ENCODE measurements at regions not wholly inside any gene's neighbourhood (a gene's known extent, or its start where the extent isn't known, plus 50 kb on each side); places are given as distances from the start of the nearest gene placed in this dataset.

DNA sequence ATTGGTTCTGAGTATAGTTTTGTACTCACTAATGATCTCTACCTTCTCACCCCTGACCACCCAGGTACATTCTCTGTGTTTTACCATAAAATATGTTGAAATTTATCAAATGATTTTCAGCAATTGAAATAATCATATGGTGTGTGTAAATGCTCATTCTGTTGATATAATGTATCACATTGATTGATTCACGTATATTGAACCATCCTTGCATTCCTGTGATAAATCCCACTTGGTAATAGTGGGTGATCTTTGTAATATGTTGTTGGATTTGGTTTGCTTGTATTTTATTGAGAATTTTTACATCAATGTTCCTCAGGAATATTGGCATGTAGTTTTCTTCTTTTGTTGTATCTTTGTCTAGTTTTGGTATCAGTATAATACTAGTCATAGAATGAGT lies 1497.6 kb downstream of the OTOL1 start:
- Histone ChIP-seq H3K4me1 (no peaks in the 10 kb centered on the region), H3K9me3 (replicated peaks in 1 of 11) (peaks cover 0 to 10% (median 0%) of the 10 kb centered on the region in 11 experiments; a peak in 7 of 22 replicates), H3K27ac (no peak overlapping the region), H3K4me3 (no peak overlapping the region), H3K36me3 (no peaks in the 10 kb centered on the region), H3K27me3 (no peaks in the 10 kb centered on the region), H3K9ac (no peak overlapping the region), H4K20me1 (no peaks in the 10 kb centered on the region), H3K4me2 (no peak overlapping the region)
- no peak for TF ChIP-seq Cebpa-rat (IDR thresholded peaks at IDR 0.05)

DNA sequence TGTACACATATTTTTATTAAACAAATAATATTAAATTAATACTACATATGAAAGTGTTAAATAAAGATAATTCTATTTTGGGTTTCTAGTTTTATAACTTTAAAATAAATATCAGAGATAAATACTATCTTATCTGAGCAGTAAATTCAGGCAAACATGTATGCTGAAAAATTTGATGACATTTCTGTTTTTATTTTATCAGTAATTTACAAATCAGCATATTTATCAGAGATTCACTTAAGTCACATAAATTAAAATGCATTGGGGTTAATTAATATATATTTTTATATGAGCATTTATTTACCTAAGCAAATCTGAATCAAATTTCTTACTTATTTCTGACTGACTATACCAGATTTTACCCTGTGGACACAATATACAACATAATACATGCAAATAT lies 1499.8 kb downstream of the OTOL1 start:
- no peak overlapping the region for H3K4me3 ChIP-seq
- H3K9me3 ChIP-seq (replicated peaks in 1 of 11) = peaks cover 0 to 10% (median 0%) of the 10 kb centered on the region in 11 experiments; a peak in 7 of 22 replicates
- no peaks in the 10 kb centered on the region for H4K20me1 ChIP-seq
- H3K4me1 ChIP-seq = no peaks in the 10 kb centered on the region
- TF ChIP-seq Cebpa-rat (IDR thresholded peaks at IDR 0.05) = no peak
- no peak overlapping the region for H3K27ac ChIP-seq
- H3K4me2 ChIP-seq = no peak overlapping the region
- H3K9ac ChIP-seq = no peak overlapping the region
- no peaks in the 10 kb centered on the region for H3K36me3 ChIP-seq
- H3K27me3 ChIP-seq = no peaks in the 10 kb centered on the region

DNA sequence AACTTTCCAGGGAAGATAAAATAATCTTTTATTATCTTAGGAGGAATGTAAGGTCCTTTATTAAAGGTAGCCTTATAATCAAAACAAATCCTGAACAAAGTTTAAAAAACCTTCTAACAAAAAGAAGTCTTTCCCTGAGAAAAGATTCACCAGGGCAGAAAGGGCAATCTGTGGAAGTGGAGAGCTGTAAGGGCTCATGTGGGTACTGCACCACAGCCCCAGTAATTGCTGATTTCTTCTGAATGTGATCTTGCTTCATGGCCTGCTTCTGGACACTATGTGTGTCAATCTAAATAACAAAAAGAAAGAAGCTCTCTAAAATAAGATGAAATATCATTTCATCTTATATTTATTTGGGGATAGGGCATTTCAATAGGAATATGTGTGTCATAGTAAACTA lies 1501.6 kb downstream of the OTOL1 start:
- no peaks in the 10 kb centered on the region for H3K27me3 ChIP-seq
- H3K4me3 ChIP-seq = no peak overlapping the region
- no peaks in the 10 kb centered on the region for H4K20me1 ChIP-seq
- no peaks in the 10 kb centered on the region for H3K4me1 ChIP-seq
- peaks cover 0 to 10% (median 0%) of the 10 kb centered on the region in 11 experiments; a peak in 7 of 22 replicates for H3K9me3 ChIP-seq (replicated peaks in 1 of 11)
- H3K4me2 ChIP-seq = no peak overlapping the region
- H3K27ac ChIP-seq = no peak overlapping the region
- TF ChIP-seq Cebpa-rat (IDR thresholded peaks at IDR 0.05) = no peak
- no peaks in the 10 kb centered on the region for H3K36me3 ChIP-seq
- no peak overlapping the region for H3K9ac ChIP-seq

DNA sequence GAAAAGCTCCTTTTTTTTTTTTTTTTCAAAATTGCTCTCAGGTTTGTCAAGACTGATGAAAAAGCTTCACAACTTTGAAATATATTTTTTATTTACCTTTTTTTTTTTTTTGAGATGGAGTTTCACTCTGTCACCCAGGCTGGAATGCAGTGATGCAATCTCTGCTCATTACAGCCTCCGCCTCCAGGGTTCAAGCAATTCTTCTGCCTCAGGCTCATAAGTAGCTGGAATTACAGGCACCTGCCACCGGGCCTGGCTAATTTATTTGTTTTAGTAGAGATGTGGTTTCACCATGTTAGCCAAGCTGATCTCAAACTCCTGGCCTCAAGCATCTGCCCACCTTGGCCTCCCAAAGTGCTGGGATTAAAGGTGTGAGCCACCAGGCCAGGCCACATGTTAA lies 1515.0 kb downstream of the OTOL1 start:
- H3K4me1 ChIP-seq = no peaks in the 10 kb centered on the region
- no peak overlapping the region for H3K4me3 ChIP-seq
- no peaks in the 10 kb centered on the region for H4K20me1 ChIP-seq
- no peak overlapping the region for H3K4me2 ChIP-seq
- no peaks in the 10 kb centered on the region for H3K9me3 ChIP-seq (replicated peaks in 1 of 11)
- no peaks in the 10 kb centered on the region for H3K36me3 ChIP-seq
- no peaks in the 10 kb centered on the region for H3K27me3 ChIP-seq
- H3K27ac ChIP-seq = no peak overlapping the region
- no peak for TF ChIP-seq Cebpa-rat (IDR thresholded peaks at IDR 0.05)
- H3K9ac ChIP-seq = no peak overlapping the region

DNA sequence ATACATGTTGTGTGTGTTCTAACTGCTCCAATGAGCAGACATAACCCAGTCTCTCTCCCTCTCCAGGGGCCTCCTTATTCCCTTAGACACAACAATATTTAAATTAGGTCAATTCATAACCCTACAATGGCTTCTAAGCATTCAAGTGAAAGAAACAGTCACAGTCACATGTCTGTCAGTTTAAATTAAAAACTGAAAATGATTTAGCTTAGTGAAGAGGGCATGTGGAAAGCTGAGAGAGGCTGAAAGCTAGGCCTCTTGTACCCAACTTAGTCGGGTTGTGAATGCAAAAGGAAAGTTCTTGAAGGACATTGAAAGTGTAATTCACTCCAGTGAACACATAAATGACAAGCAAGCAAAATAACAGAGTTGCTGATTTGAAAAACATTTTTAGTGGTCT lies 1519.6 kb downstream of the OTOL1 start:
- H3K9ac ChIP-seq = no peak overlapping the region
- no peak overlapping the region for H3K4me2 ChIP-seq
- H3K36me3 ChIP-seq = no peaks in the 10 kb centered on the region
- H3K4me3 ChIP-seq = no peak overlapping the region
- TF ChIP-seq Cebpa-rat (IDR thresholded peaks at IDR 0.05) = no peak
- H3K27ac ChIP-seq = no peak overlapping the region
- H3K4me1 ChIP-seq = no peaks in the 10 kb centered on the region
- H3K9me3 ChIP-seq (replicated peaks in 1 of 11) = peaks cover 0 to 8% (median 0%) of the 10 kb centered on the region in 11 experiments; a peak in 3 of 22 replicates
- no peaks in the 10 kb centered on the region for H3K27me3 ChIP-seq
- H4K20me1 ChIP-seq = no peaks in the 10 kb centered on the region

DNA sequence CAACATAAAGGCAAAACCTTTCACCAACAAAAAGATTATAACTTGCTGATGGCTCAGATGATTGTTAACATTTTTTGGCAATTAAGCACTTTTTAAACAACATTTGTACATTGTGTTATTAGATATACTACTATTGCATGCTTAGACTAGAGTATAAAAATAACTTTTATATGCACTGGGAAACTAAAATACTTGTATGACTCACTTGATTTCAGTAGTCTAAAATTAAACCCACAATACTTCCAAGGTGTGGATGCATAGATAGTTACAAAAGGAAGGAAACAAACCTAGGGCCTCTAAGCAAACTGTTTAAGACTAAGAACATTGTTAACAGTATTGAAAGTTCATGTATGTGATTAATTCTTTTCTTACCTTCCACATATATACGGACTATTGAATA lies 1521.5 kb downstream of the OTOL1 start:
- Histone ChIP-seq H3K9ac (no peak overlapping the region), H4K20me1 (no peaks in the 10 kb centered on the region), H3K4me1 (no peaks in the 10 kb centered on the region), H3K9me3 (replicated peaks in 1 of 11) (peaks cover 0 to 8% (median 0%) of the 10 kb centered on the region in 11 experiments; a peak in 3 of 22 replicates), H3K27me3 (no peaks in the 10 kb centered on the region), H3K36me3 (no peaks in the 10 kb centered on the region), H3K4me2 (no peak overlapping the region), H3K4me3 (no peak overlapping the region), H3K27ac (no peak overlapping the region)
- no peak for TF ChIP-seq Cebpa-rat (IDR thresholded peaks at IDR 0.05)

DNA sequence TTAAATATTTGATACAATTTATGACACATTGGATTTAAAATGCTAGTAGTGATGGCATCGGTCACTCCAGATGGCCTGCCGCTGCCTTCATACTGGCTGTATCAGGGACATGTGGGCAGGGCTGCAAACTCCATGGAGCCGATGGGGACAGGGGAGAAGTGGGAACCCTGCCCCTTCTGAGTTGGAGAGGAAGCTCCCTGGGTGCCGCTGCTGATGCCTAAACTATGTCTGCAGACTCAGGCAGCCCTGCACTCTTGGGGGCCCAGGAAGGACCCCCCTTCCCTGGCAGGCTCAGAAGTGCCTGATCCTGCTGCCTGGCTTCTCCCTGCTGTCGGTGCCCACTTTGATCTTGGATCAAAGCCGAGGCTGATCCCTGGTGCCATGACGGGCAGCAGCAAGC lies 1522.1 kb downstream of the OTOL1 start:
- TF ChIP-seq Cebpa-rat (IDR thresholded peaks at IDR 0.05) = no peak
- no peaks in the 10 kb centered on the region for H3K4me1 ChIP-seq
- H3K9me3 ChIP-seq (replicated peaks in 1 of 11) = peaks cover 0 to 8% (median 0%) of the 10 kb centered on the region in 11 experiments; a peak in 3 of 22 replicates

DNA sequence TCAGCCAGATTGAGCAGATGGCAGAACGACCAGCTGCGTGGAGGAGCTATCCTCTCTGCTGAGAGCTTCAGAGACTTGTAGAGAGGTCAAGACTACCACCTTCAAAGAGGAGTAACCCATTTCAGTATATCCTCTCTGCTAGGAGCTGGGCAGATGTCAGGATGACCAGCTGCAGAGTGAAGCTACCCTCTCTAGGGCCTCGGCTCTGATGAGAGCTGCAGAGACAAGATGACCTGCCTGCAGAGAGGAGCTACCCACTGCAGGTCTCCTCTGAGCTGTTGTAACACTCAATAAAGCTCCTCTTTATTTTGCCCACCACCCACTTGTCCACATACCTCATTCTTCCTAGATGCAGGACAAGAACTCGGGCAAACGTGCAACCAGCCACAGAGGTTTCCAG lies 1522.7 kb downstream of the OTOL1 start:
- H3K4me1 ChIP-seq = no peaks in the 10 kb centered on the region
- no peaks in the 10 kb centered on the region for H4K20me1 ChIP-seq
- H3K9ac ChIP-seq = no peak overlapping the region
- no peak for TF ChIP-seq Cebpa-rat (IDR thresholded peaks at IDR 0.05)
- no peak overlapping the region for H3K4me3 ChIP-seq
- no peaks in the 10 kb centered on the region for H3K27me3 ChIP-seq
- H3K27ac ChIP-seq = no peak overlapping the region
- H3K36me3 ChIP-seq = no peaks in the 10 kb centered on the region
- H3K9me3 ChIP-seq (replicated peaks in 1 of 11) = peaks cover 0 to 8% (median 0%) of the 10 kb centered on the region in 11 experiments; a peak in 3 of 22 replicates
- no peak overlapping the region for H3K4me2 ChIP-seq

More for the DNA sequence above, 1522.1 kb downstream of the OTOL1 start:
- Histone ChIP-seq H3K27me3 (no peaks in the 10 kb centered on the region), H3K4me2 (no peak overlapping the region), H3K4me3 (no peak overlapping the region), H4K20me1 (no peaks in the 10 kb centered on the region), H3K9ac (no peak overlapping the region), H3K36me3 (no peaks in the 10 kb centered on the region), H3K27ac (no peak overlapping the region)

DNA sequence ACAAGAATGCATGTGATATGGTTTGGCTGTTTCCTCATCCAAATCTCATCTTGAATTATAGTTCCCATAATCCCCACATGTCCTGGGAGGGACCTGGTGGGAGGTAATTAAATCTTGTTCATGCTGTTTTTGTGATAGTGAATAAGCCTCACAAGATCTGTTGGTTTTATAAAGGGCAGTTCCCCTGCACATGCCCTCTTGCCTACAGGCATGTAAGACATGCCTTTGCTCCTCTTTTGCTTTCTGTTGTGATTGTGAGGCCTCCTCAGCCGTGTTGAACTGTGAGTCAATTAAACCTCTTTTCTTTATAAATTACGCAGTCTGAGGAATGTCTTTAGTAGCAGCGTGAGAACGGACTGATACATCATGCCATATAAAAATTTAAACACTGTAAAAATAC lies 1537.0 kb downstream of the OTOL1 start:
- H3K27ac ChIP-seq = no peak overlapping the region
- no peaks in the 10 kb centered on the region for H3K4me1 ChIP-seq
- no peaks in the 10 kb centered on the region for H3K27me3 ChIP-seq
- TF ChIP-seq Cebpa-rat (IDR thresholded peaks at IDR 0.05) = no peak
- no peak overlapping the region for H3K4me2 ChIP-seq
- no peaks in the 10 kb centered on the region for H3K36me3 ChIP-seq
- H3K4me3 ChIP-seq = no peak overlapping the region
- no peaks in the 10 kb centered on the region for H4K20me1 ChIP-seq
- no peak overlapping the region for H3K9ac ChIP-seq
- H3K9me3 ChIP-seq (replicated peaks in 1 of 11) = no peaks in the 10 kb centered on the region

DNA sequence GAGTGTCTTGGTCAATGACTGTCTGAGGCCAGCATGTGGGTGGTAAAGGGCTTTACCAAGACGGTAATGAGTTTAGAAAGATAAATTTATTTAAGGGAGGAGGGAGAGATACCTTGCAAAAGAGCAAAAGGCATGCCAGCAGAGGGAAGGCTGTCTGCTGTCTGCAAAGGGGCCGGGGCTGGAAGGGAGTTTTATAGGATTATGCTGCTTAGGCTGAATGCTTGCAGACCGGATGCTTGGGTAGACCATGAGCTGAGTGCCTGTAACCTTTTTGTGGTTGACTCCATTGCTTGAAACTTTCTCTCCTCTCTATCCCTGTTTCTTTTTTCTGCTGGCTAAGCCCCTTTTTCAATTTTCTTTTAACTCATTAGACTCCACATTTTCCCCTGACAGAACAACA lies 1543.0 kb downstream of the OTOL1 start:
- Histone ChIP-seq H3K4me2 (no peak overlapping the region), H3K4me3 (no peak overlapping the region), H3K27ac (no peak overlapping the region), H3K9ac (no peak overlapping the region), H3K36me3 (no peaks in the 10 kb centered on the region), H4K20me1 (no peaks in the 10 kb centered on the region), H3K4me1 (no peaks in the 10 kb centered on the region), H3K27me3 (no peaks in the 10 kb centered on the region), H3K9me3 (replicated peaks in 1 of 11) (peaks cover 7 to 24% (median 15%) of the 10 kb centered on the region in 11 experiments; a peak in 18 of 22 replicates)
- TF ChIP-seq Cebpa-rat (IDR thresholded peaks at IDR 0.05) = no peak

Measured in BLaER1 treated with 17β-estradiol and CSF1 and Interleukin-3, amounts not matched to agents 10 nM and 100 nM (cell line).